IMR-90 (cell line): ENCODE measurements at regions not wholly inside any gene's neighbourhood (a gene's known extent, or its start where the extent isn't known, plus 50 kb on each side); places are given as distances from the start of the nearest gene placed in this dataset.

Experiments
- BHLHE40 ChIP-seq: fragments of 150-350 bp; IDR thresholded peaks from 2 replicates; pipeline ENCODE4 v1.6.1; 2016; ENCODE audit warnings: mild to moderate bottlenecking, low read depth, low read length
- CEBPB ChIP-seq: IDR thresholded peaks from 2 replicates; pipeline ENCODE4 v1.6.1; 2012; ENCODE audit warnings: low read depth, low read length, improper control_type of control experiment
- CTCF ChIP-seq: conservative IDR thresholded peaks from 2 replicates; pipeline ENCODE4 v1.5.1; 2012; ENCODE audit warnings: mild to moderate bottlenecking, low read depth, low read length, improper control_type of control experiment
- FOS ChIP-seq: fragments of 150-350 bp; IDR thresholded peaks from 2 replicates; pipeline ENCODE4 v1.6.1; 2016; ENCODE audit warnings: low read depth, low read length
- MAFK ChIP-seq: IDR thresholded peaks from 2 replicates; pipeline ENCODE4 v1.6.1; 2012; ENCODE audit warnings: low read depth, low read length, improper control_type of control experiment
- NFE2L2 ChIP-seq: fragments of 150-350 bp; IDR thresholded peaks from 2 replicates; pipeline ENCODE4 v1.6.1; 2016; ENCODE audit warnings: low read depth, mild to moderate bottlenecking, low read length
- POLR2A ChIP-seq: IDR thresholded peaks from 2 replicates; pipeline ENCODE4 v1.6.1; 2012; ENCODE audit warnings: mild to moderate bottlenecking, low read depth, low read length
- RAD21 ChIP-seq: IDR thresholded peaks from 2 replicates; pipeline ENCODE4 v1.6.1; 2012; ENCODE audit warnings: low read length, improper control_type of control experiment
- RFX5 ChIP-seq: IDR thresholded peaks from 2 replicates; pipeline ENCODE4 v1.8.0; 2012; ENCODE audit warnings: low read depth, mild to moderate bottlenecking, low read length, moderate library complexity
- USF2 ChIP-seq: fragments of 150-350 bp; IDR thresholded peaks from 2 replicates; pipeline ENCODE4 v1.6.1; 2017; ENCODE audit warnings: mild to moderate bottlenecking, antibody characterized with exemption, low read length, low read depth

DNA sequence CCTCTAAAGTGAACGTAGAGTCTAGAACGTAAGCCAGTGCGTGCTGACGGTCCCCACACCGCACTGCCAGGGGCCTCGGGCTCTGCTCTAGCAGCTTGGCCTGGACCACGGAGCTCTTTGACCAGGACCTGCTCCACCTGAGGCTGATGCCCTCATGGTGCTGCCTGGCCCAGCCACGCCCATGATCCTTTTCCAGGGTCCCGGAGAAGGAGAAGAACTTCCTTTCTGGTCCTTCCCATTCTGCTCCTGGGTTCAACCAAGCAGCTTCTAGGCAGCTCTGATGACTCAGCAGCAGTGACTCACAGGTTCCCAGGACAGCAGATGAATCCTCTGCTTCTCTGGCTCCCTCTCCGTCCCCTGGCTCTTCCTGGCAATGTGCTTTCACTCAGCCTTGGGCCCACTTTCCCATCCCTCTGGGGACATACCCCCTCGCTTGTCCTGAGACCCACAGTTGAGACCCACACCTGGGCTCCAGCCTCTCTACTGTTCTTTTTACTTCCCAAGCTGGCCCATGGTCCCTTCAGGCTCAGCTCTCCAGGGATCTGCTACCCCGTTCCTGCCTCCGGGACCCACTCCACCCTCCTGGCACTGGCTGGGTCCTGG, 246.3 kb upstream of the RAB4A start:
- no peak for TF ChIP-seq CTCF
- peak; percentile 93 for TF ChIP-seq FOS
- TF ChIP-seq POLR2A: no peak
- TF ChIP-seq RAD21: peak; percentile 20; the same call in 1 of the 2 replicates
- no peak for TF ChIP-seq CEBPB
- no peak for TF ChIP-seq RFX5
- no peak for TF ChIP-seq USF2
- TF ChIP-seq MAFK: peak; percentile 82
- no peak for TF ChIP-seq BHLHE40
- TF ChIP-seq NFE2L2: peak; percentile 80
